GM19193 (cell line): ENCODE measurements at regions not wholly inside any gene's neighbourhood (a gene's known extent, or its start where the extent isn't known, plus 50 kb on each side); places are given as distances from the start of the nearest gene placed in this dataset.

ENCODE experiments used
- POLR2A ChIP-seq: IDR thresholded peaks from 4 replicates; pipeline ENCODE4 v1.6.1; 2011; ENCODE audit not compliant: insufficient read depth, insufficient read length; ENCODE audit errors: extremely low read depth

GRCh38 chr2:8611246-8611645 lies 70.6 kb upstream of the ID2 start:
- TF ChIP-seq POLR2A: no peak

GRCh38 chr2:8611700-8612099 lies 70.2 kb upstream of the ID2 start:
- TF ChIP-seq POLR2A: no peak

- TF ChIP-seq POLR2A: no peak
These were observed 69.1 kb upstream of the ID2 start for GRCh38 chr2:8612734-8613179.

- no peak for TF ChIP-seq POLR2A
These were observed 67.2 kb upstream of the ID2 start for GRCh38 chr2:8614646-8615045.

GRCh38 chr2:8615252-8615575 lies 66.6 kb upstream of the ID2 start:
- TF ChIP-seq POLR2A: no peak

- no peak for TF ChIP-seq POLR2A
These were observed 66.1 kb upstream of the ID2 start for GRCh38 chr2:8615576-8616281.

- TF ChIP-seq POLR2A: no peak
These were observed 64.8 kb upstream of the ID2 start for GRCh38 chr2:8617048-8617447.

- TF ChIP-seq POLR2A: no peak
These were observed 64.3 kb upstream of the ID2 start for GRCh38 chr2:8617590-8617989.

- TF ChIP-seq POLR2A: no peak
These were observed 62.8 kb upstream of the ID2 start for GRCh38 chr2:8619071-8619470.

GRCh38 chr2:8620611-8621382 lies 61.1 kb upstream of the ID2 start:
- TF ChIP-seq POLR2A: no peak

GRCh38 chr2:8622199-8622911 lies 59.5 kb upstream of the ID2 start:
- no peak for TF ChIP-seq POLR2A

- TF ChIP-seq POLR2A: no peak
These were observed 58.9 kb upstream of the ID2 start for GRCh38 chr2:8622924-8623465.

- no peak for TF ChIP-seq POLR2A
These were observed 58.3 kb upstream of the ID2 start for GRCh38 chr2:8623576-8623957.

GRCh38 chr2:8623958-8624591 lies 57.8 kb upstream of the ID2 start:
- no peak for TF ChIP-seq POLR2A

GRCh38 chr2:8624855-8625398 lies 56.9 kb upstream of the ID2 start:
- TF ChIP-seq POLR2A: no peak
